H1 (cell line): ENCODE measurements at regions not wholly inside any gene's neighbourhood (a gene's known extent, or its start where the extent isn't known, plus 50 kb on each side); places are given as distances from the start of the nearest gene placed in this dataset.

ENCODE experiments used
- TAF7 ChIP-seq: optimal IDR thresholded peaks from 2 replicates; pipeline ENCODE3; 2011; ENCODE audit warnings: low read depth, mild to moderate bottlenecking, inconsistent platforms, low read length, moderate library complexity, borderline replicate concordance
- TF ChIP-seq, protein P1 (sequence below), 3 experiments: IDR thresholded peaks; 1 replicate in 2 of 3; 2 replicates in 1 of 3; pipeline versions ENCODE4 v1.5.1 to v1.6.1; 2011; ENCODE audit warnings: low read length in 3 of 3, mild to moderate bottlenecking in 3 of 3, inconsistent platforms in 2 of 3, low read depth in 1 of 3, moderate library complexity in 1 of 3; ENCODE audit not compliant: insufficient read depth in 1 of 3; ENCODE audit errors: control extremely low read depth in 1 of 3

DNA sequence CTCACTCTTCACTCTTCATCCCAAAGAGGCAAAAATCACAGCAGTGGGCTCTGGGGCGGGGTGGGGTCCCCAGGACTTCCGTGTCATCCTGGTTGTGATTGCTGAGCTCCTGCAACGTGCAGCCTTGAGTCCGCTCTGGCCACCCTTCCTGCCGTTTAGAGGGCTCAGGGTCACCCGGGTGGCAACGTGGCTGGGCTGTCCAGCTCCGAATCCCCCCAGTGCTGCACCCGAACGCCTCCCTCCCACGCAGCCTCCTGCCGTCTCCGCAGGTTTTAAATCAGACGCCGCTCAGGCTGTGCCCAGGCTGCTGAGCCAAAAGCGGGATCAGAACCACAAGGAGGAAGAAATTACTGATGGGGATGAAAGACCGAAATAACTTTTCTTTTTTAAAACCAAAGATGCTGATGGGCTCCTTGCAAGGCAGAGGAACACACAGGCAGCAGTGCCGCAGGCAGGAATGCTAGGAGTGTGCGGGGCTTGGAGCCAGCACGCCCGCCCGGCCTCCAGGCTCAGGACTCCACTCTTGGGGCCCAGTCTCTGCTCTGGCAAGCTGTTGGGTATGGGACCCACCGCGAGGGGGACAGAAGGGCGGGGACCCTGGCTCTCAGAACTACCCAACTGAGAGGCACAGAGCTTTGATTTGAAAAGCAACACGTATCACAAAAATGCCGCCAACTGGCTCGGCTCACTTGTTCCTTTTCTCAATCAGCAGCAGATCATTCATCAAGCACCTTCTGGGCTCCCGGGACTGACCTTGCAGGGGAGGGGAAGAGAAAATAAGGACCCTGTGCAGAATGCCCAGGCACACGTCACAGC, 313.0 kb downstream of the CTTN start:
- TF ChIP-seq, protein P1, sequence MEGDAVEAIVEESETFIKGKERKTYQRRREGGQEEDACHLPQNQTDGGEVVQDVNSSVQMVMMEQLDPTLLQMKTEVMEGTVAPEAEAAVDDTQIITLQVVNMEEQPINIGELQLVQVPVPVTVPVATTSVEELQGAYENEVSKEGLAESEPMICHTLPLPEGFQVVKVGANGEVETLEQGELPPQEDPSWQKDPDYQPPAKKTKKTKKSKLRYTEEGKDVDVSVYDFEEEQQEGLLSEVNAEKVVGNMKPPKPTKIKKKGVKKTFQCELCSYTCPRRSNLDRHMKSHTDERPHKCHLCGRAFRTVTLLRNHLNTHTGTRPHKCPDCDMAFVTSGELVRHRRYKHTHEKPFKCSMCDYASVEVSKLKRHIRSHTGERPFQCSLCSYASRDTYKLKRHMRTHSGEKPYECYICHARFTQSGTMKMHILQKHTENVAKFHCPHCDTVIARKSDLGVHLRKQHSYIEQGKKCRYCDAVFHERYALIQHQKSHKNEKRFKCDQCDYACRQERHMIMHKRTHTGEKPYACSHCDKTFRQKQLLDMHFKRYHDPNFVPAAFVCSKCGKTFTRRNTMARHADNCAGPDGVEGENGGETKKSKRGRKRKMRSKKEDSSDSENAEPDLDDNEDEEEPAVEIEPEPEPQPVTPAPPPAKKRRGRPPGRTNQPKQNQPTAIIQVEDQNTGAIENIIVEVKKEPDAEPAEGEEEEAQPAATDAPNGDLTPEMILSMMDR (IDR thresholded peaks at IDR 0.05; ENCODE audit: control extremely low read depth in 1 of 3, insufficient read depth in 1 of 3, low read depth in 1 of 3, low read length in 3 of 3) = no peak
- TF ChIP-seq TAF7 = no peak
